Neural progenitor cell (in vitro differentiated cells): ENCODE measurements at regions not wholly inside any gene's neighbourhood (a gene's known extent, or its start where the extent isn't known, plus 50 kb on each side); places are given as distances from the start of the nearest gene placed in this dataset.
"Not testable (repeated sequence)": the region's sequence is repeated elsewhere in the genome, so short reads cannot be mapped to it uniquely, and the experiment has no call there.

ENCODE experiments used
- DNase-seq: peaks from one replicate; pipeline ENCODE4 v3.0.0-alpha.2; 2016; ENCODE audit warnings: low spot score
- H2AFZ ChIP-seq: fragments of 200-600 bp; sonication (generic); replicated peaks from 2 replicates; pipeline ENCODE4 v1.6.1; 2016; ENCODE audit warnings: antibody characterized with exemption
- H3F3A ChIP-seq: fragments of 200-600 bp; sonication (generic); 2 replicates; pipeline ENCODE4 v1.6.1; 2016; ENCODE audit warnings: antibody characterized with exemption, low read depth
- H3K27ac ChIP-seq: fragments of 200-600 bp; sonication (generic); 2 replicates; pipeline ENCODE4 v1.5.1; 2016; ENCODE audit warnings: mild to moderate bottlenecking
- H3K27me3 ChIP-seq: fragments of 200-600 bp; sonication (generic); 2 replicates; pipeline ENCODE4 v1.6.1; 2016; ENCODE audit warnings: mild to moderate bottlenecking, moderate library complexity
- H3K36me3 ChIP-seq: fragments of 200-600 bp; sonication (generic); 2 replicates; pipeline ENCODE4 v1.5.1; 2016
- H3K4me1 ChIP-seq: fragments of 200-600 bp; sonication (generic); 2 replicates; pipeline ENCODE4 v1.6.1; 2016; ENCODE audit warnings: mixed run types
- H3K4me2 ChIP-seq: fragments of 200-600 bp; sonication (generic); 2 replicates; pipeline ENCODE4 v1.6.1; 2016
- H3K4me3 ChIP-seq: fragments of 200-600 bp; sonication (generic); 2 replicates; pipeline ENCODE4 v1.5.1; 2016
- H3K79me2 ChIP-seq: fragments of 200-600 bp; sonication (generic); 2 replicates; pipeline ENCODE4 v1.6.1; 2016; ENCODE audit warnings: low read depth
- H3K9ac ChIP-seq: fragments of 200-600 bp; sonication (generic); 2 replicates; pipeline ENCODE4 v1.6.1; 2016
- H3K9me3 ChIP-seq: fragments of 200-600 bp; sonication (generic); 2 replicates; pipeline ENCODE4 v1.5.1; 2016; ENCODE audit warnings: low read depth
- H4K20me1 ChIP-seq: fragments of 200-600 bp; sonication (generic); 2 replicates; pipeline ENCODE4 v1.6.1; 2016; ENCODE audit warnings: low read depth
- H3K27ac Mint-ChIP-seq: 3 replicates; pipeline ENCODE4 v1.8.0; 2021; ENCODE audit warnings: mixed read lengths
- H3K27me3 Mint-ChIP-seq: 2 replicates; pipeline ENCODE4 v1.8.0; 2022; ENCODE audit warnings: low read depth, mild to moderate bottlenecking, inconsistent platforms, moderate library complexity, mixed read lengths; ENCODE audit not compliant: insufficient read depth
- H3K36me3 Mint-ChIP-seq: 3 replicates; pipeline ENCODE4 v1.8.0; 2021; ENCODE audit warnings: mixed read lengths
- H3K4me1 Mint-ChIP-seq: 3 replicates; pipeline ENCODE4 v1.8.0; 2021; ENCODE audit warnings: mixed read lengths
- H3K4me3 Mint-ChIP-seq: 3 replicates; pipeline ENCODE4 v1.8.0; 2021; ENCODE audit warnings: mild to moderate bottlenecking, moderate library complexity, mixed read lengths
- H3K9me3 Mint-ChIP-seq: 3 replicates; pipeline ENCODE4 v1.8.0; 2020; ENCODE audit warnings: mixed read lengths
- EZH2 ChIP-seq: fragments of 200-600 bp; sonication (generic); IDR thresholded peaks from 2 replicates; pipeline ENCODE4 v1.6.1; 2017; ENCODE audit warnings: antibody characterized with exemption, mild to moderate bottlenecking, moderate library complexity
- EZH2phosphoT487 ChIP-seq: fragments of 200-600 bp; sonication (generic); IDR thresholded peaks from 2 replicates; pipeline ENCODE4 v1.6.1; 2017; ENCODE audit warnings: antibody characterized with exemption
- TF ChIP-seq, protein P1 (sequence below): fragments of 200-600 bp; sonication (generic); IDR thresholded peaks from 2 replicates; pipeline ENCODE4 v1.5.1; 2017; ENCODE audit warnings: antibody characterized with exemption, mild to moderate bottlenecking

- H3K36me3 ChIP-seq: no peaks in the 10 kb centered on the region
- no peaks in the 10 kb centered on the region for H3K4me1 ChIP-seq
- H3K27me3 ChIP-seq: no peaks in the 10 kb centered on the region
- H3F3A ChIP-seq: no peaks in the 10 kb centered on the region
- peaks cover 5% of the 10 kb centered on the region for H3K36me3 Mint-ChIP-seq
- no peak overlapping the region for H3K9ac ChIP-seq
- H3K4me3 ChIP-seq: no peak overlapping the region
- TF ChIP-seq EZH2: no peak
- no peak for TF ChIP-seq EZH2phosphoT487
- TF ChIP-seq, protein P1, sequence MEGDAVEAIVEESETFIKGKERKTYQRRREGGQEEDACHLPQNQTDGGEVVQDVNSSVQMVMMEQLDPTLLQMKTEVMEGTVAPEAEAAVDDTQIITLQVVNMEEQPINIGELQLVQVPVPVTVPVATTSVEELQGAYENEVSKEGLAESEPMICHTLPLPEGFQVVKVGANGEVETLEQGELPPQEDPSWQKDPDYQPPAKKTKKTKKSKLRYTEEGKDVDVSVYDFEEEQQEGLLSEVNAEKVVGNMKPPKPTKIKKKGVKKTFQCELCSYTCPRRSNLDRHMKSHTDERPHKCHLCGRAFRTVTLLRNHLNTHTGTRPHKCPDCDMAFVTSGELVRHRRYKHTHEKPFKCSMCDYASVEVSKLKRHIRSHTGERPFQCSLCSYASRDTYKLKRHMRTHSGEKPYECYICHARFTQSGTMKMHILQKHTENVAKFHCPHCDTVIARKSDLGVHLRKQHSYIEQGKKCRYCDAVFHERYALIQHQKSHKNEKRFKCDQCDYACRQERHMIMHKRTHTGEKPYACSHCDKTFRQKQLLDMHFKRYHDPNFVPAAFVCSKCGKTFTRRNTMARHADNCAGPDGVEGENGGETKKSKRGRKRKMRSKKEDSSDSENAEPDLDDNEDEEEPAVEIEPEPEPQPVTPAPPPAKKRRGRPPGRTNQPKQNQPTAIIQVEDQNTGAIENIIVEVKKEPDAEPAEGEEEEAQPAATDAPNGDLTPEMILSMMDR: no peak
- no peaks in the 10 kb centered on the region for H3K79me2 ChIP-seq
- no peak for DNase-seq
- peaks cover 2% of the 10 kb centered on the region for H3K27me3 Mint-ChIP-seq
- no peak overlapping the region for H3K4me3 Mint-ChIP-seq
- peaks cover 31% of the 10 kb centered on the region for H3K4me1 Mint-ChIP-seq
- no peaks in the 10 kb centered on the region for H3K9me3 ChIP-seq
- no peaks in the 10 kb centered on the region for H3K9me3 Mint-ChIP-seq
- peak overlapping the region; percentile 30 for H3K27ac Mint-ChIP-seq
- no peaks in the 10 kb centered on the region for H4K20me1 ChIP-seq
- no peak overlapping the region for H3K4me2 ChIP-seq
- no peak overlapping the region for H2AFZ ChIP-seq
- H3K27ac ChIP-seq: no peak overlapping the region
Measured at GRCh38 chr5:167939686-167940085, 351.8 kb upstream of the WWC1 start.

- H3K27ac Mint-ChIP-seq: no peak overlapping the region
- H3K36me3 Mint-ChIP-seq: peaks cover 5% of the 10 kb centered on the region
Measured at GRCh38 chr5:167940911-167941310, 350.5 kb upstream of the WWC1 start.

DNA sequence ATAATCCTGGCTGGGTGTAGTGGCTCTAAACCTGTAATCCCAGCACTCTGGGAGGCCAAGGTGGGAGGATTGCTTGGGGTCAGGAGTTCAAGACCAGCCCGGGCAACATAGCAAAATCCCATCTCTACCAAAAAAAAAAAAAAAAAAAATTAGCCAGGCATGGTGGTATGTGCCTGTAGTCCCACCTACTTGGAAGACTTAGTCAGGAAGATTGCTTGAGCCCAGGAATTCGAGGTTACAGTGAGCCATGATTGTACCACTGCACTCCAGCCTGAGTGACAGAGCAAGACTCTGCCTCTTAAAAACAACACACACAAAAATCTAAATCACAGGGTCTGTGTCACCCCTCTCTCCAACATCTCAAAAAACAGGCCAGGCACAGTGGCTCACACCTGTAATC, 349.9 kb upstream of the WWC1 start:
- not testable (repeated sequence) for H3F3A ChIP-seq, H3K4me2 ChIP-seq, H3K4me3 Mint-ChIP-seq, H3K4me1 ChIP-seq, DNase-seq, H3K36me3 Mint-ChIP-seq, H3K79me2 ChIP-seq, H3K36me3 ChIP-seq, H3K4me3 ChIP-seq, H3K27ac ChIP-seq, H3K9me3 ChIP-seq, H3K9me3 Mint-ChIP-seq, H3K27me3 Mint-ChIP-seq, H3K27ac Mint-ChIP-seq, H3K9ac ChIP-seq, H4K20me1 ChIP-seq, H3K27me3 ChIP-seq, H2AFZ ChIP-seq
- peaks cover 43% of the 10 kb centered on the region for H3K4me1 Mint-ChIP-seq

More at GRCh38 chr5:167940911-167941310, 350.5 kb upstream of the WWC1 start:
- Histone ChIP-seq H3K36me3 (no peaks in the 10 kb centered on the region), H3K27me3 (no peaks in the 10 kb centered on the region), H3K4me1 (no peaks in the 10 kb centered on the region), H3K27ac (no peak overlapping the region), H3K9ac (no peak overlapping the region), H4K20me1 (no peaks in the 10 kb centered on the region), H3K4me3 (no peak overlapping the region), H3K4me2 (no peak overlapping the region), H3K9me3 (no peaks in the 10 kb centered on the region), H3F3A (no peaks in the 10 kb centered on the region), H2AFZ (no peak overlapping the region), H3K79me2 (no peaks in the 10 kb centered on the region)
- TF ChIP-seq EZH2phosphoT487: no peak
- Mint-ChIP-seq H3K4me3 (no peak overlapping the region), H3K4me1 (peaks cover 38% of the 10 kb centered on the region), H3K27me3 (peaks cover 3% of the 10 kb centered on the region), H3K9me3 (no peaks in the 10 kb centered on the region)
- no peak for DNase-seq

GRCh38 chr5:167943343-167943742, 348.1 kb upstream of the WWC1 start:
- no peak overlapping the region for H3K4me3 Mint-ChIP-seq
- no peaks in the 10 kb centered on the region for H3K9me3 Mint-ChIP-seq
- no peaks in the 10 kb centered on the region for H3K9me3 ChIP-seq
- no peaks in the 10 kb centered on the region for H4K20me1 ChIP-seq
- no peaks in the 10 kb centered on the region for H3K27me3 ChIP-seq
- H3K4me3 ChIP-seq: no peak overlapping the region
- H3K36me3 ChIP-seq: no peaks in the 10 kb centered on the region
- no peak overlapping the region for H3K27ac Mint-ChIP-seq
- no peaks in the 10 kb centered on the region for H3K79me2 ChIP-seq
- no peaks in the 10 kb centered on the region for H3F3A ChIP-seq
- no peak overlapping the region for H3K27ac ChIP-seq
- H3K36me3 Mint-ChIP-seq: peaks cover 2% of the 10 kb centered on the region
- no peak overlapping the region for H2AFZ ChIP-seq
- no peak for DNase-seq
- no peak for TF ChIP-seq EZH2phosphoT487
- no peak for TF ChIP-seq EZH2
- TF ChIP-seq, protein P1: no peak
- peaks cover 43% of the 10 kb centered on the region for H3K4me1 Mint-ChIP-seq
- H3K27me3 Mint-ChIP-seq: peaks cover 2% of the 10 kb centered on the region
- no peak overlapping the region for H3K9ac ChIP-seq
- H3K4me1 ChIP-seq: no peaks in the 10 kb centered on the region
- no peak overlapping the region for H3K4me2 ChIP-seq
